Daoy (cell line): ENCODE measurements at regions not wholly inside any gene's neighbourhood (a gene's known extent, or its start where the extent isn't known, plus 50 kb on each side); places are given as distances from the start of the nearest gene placed in this dataset.
"Not testable (repeated sequence)": the region's sequence is repeated elsewhere in the genome, so short reads cannot be mapped to it uniquely, and the experiment has no call there.

Experiments used
- DNase-seq: peaks from one replicate; pipeline ENCODE4 v3.0.0-alpha.2; 2015; ENCODE audit warnings: low read depth

DNA sequence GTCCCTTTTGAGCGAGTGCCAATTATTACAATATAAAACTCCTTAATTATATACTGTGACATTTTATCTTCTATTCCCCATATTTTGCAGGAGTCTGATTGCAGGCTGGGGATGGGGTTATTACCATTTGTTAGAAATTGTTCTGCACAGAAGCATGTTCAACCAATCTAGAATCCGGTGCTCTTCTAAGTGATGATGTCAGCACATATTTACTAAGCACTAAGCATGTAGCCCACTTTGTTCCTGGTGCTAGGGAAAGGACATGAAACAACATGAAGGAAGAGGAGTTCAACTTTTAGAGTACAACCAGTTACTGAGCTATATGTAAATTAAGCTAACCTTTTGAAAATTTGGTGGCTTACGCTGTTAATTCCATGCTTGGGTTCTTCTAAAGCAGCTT, 52.8 kb upstream of the IL1RAPL2 start:
- no peak for DNase-seq

DNA sequence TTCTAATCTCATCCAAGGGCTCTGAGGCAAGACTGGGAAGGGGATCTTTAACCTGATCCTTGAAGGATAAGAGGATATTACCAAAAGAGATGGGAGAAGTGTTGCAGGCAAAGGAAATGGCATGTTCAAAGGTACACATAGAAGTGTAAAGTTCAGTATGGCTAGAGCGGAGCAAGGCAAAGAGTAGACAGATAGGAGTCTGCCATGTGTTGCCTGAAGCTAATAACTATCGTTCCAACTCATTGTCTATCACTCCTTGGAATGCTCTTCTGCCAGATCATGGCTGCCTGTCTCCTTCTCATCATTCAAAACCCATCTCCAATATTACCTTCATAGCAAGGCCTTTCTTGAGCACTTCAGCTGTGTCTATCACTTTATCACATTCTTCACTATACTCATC, 55.2 kb upstream of the IL1RAPL2 start:
- DNase-seq = no peak

DNA sequence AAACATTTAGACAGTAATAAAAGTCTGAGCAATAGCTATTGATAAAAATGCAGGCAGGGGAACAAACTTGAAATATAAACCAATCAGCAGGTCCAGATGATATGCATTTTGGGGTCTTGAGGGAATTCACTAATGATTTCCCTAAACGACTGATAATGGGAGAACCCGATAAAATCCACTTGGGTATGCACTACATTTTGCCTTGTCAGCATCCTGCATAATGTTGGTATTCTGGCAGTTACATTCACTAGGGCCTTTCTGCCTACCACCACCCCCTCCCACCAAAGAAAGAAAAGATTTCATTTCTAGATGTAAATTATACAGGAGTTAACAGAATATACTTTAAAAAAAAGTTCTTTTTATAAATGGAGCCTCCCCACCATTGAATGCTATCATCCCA, 63.5 kb upstream of the IL1RAPL2 start:
- DNase-seq = no peak

DNA sequence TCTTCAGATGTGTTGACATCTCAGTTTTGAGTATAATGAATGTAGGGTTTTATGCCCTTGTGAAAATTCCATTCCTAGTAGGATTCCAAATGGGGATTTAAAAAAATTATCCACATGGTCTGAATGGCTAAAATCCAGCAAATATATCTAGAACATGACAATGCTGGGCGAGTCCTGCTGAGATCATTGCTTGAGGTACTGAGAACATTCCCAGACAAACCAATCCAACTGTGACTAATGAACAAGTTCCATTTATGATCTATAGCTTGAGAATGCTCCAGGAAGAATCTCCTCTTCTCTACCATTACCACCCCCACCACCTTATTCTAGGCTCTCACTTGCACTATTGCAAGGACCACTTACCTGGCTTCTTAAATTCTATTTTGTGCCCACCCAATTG, 77.2 kb upstream of the IL1RAPL2 start:
- DNase-seq = no peak

DNA sequence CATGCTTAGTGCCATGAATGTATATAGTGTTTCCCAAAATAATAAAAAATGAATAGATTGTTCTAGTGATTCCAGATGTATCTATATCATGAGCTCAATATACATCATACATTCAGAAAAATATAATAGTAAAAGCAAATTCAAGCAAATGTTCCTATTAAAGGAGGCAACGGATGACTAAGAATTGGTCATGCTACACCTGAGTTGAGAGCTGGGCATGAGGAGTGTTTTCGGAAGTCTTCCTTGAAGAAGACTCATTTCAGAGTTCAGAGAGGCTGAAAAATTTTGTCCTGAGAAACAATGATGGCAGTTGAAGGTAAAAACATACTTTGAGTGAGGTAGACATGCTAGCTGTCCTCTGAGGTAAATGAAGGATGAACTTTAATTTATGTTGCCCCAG, 79.3 kb upstream of the IL1RAPL2 start:
- no peak for DNase-seq

DNA sequence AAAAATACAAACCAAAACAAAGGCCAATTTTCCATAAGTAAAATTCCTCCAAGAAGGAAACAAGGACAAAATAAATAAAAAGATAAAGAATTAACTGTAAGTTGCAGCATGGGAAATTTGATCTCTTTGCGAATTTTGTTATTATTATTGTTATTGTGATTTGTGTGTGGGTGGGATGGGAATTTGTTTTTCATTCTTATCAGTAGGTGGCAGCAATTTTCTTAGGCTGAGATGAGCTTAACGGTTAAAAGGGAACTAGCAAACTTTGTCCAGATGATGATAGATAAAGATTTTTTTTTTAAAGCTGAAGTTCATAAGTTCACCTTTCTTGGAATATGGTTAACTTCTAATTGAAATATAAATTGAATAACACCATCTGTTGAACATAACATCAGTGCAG, 83.2 kb upstream of the IL1RAPL2 start:
- DNase-seq = no peak

DNA sequence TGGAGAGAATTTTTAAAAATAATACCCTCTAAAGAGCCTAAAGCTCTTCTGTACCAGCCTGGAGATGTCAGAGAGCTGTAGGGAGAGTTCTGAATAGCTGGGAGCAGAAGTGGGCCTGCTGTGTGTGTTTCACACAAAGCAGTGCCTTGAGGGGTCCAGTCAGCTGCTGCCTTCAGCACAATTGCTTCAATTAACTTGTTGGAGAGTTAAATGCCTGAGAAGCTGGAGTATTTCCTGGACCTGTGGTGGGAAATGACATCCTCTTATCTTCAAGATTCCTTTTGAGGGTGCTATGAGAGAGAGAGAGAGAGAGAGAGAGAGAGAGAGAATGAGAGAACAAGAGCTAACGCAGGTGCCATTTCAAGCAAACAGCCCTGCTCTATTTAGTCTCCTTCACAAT, 96.2 kb upstream of the IL1RAPL2 start:
- DNase-seq = no peak

DNA sequence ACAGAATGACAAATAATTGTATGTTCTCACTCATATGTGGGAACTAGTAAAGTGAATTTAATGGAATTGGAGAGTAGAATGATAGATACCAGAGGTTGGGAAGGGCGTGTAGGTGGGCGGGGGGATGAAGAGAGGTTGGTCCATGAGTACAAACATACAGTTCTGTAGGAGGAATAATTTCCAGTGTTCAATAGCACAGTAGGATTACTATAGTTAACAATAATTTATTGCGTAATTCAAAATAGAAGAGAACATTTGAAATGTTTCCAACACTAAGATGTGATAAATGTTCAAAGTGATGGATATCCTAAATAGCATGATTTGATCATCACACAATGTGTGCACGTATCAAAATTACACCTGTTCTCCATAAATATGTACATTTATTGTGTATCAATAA, 106.2 kb upstream of the IL1RAPL2 start:
- no peak for DNase-seq

DNA sequence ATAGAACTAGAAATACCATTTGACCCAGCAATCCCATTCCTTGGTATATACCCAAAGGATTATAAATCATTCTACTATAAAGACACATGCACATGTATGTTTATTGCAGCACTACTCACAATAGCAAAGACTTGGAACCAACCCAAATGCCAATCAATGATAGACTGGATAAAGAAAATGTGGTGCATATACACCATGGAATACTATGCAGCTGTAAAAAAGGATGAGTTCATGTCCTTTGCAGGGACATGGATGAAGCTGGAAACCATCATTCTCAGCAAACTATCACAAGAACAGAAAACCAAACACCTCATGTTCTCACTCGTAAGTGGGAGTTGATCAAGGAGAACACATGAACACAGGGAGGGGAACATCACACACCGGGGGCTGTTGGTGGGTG, 108.9 kb upstream of the IL1RAPL2 start:
- not testable (repeated sequence) for DNase-seq

DNA sequence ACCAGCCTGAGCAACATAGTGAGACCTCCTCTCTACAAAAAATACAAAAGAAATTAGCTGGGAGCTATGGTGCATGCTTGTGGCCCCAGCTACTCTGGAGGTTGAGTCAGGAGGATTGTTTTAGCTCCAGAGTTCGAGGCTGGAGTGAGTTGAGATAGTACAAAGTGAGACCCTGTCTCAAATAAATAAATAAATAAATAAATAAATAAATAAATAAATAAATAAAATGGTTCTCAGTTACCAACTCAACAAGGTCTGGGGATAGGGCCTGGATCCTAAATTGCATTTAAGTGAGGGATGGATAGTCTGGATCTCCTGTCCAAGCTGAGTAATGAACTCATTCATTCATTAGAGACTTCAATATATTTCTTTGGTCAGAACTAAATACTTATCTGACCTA, 115.7 kb upstream of the IL1RAPL2 start:
- no peak for DNase-seq

DNA sequence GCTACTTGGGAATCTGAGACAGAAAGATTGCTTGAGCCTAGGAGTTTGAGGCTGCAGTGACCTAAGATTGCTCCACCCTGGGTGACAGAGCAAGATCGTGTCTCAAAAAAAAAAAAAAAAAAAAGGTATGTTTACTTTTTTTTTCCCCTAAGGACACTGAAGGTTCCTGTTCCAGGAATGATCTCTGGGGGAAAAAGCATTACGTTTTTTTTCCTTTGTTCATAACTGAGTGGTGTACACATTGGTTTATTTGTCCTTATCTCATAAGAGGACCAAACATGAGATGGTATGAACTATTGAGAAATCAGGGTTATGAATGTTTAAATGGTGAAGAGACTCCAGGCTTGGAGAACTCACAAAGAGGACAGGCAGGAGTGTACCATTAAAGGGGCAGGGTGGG, 120.4 kb upstream of the IL1RAPL2 start:
- DNase-seq = no peak

DNA sequence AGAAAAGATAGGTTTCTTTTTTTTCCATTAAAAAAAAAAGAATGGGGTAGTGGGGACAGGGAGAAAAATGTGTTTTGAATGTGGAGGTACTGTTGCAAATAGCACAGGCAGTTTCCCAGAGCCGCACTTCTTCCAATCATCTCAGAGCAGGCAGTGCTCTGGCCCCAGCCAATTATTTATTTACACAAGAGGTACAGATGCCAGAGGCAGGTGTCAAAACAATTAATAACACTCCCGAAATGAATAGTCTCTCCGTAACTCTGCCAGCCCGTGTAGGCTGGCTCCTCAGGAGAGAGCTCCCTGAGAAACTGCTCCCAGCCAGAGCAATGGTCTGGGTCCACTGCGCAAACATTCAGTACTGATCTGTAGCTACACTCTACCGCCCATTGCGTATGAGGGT, 130.8 kb upstream of the IL1RAPL2 start:
- DNase-seq = no peak

DNA sequence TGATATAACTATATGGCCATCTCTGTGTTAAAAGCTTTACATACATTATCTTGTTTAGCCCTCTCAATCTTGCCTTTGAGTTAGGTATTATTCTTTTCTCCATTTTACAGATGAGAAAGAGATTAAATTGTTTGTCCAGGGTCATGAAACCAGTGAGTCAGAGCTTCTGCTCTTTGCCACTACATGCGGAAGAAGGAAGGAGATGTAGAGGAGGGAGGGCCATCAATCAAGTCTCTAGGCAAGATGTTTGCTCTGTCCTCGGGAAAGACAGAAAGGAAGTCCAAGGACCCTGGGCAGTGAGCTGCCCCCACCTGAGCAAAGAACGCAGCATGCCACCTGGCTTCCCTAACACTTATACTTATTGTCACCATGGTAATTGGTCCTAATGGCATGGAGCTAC, 133.7 kb upstream of the IL1RAPL2 start:
- peak; percentile 9 for DNase-seq

DNA sequence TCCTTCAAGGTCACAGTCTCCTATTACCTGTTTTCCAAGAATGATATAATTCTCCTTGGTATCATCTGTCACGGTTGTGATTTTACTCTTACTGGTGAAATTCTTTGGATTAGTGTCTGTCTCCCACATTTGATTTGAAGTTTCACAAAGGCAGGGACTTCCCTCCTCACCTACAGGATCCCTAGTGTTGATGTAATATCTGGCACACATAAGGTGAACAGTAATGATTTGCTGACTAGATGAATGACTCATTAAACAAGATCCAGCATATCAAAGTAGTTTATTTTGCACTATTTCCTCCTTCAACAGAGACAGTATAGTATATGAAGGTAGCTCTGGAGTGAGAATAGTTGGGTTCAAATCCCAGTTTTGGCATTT, 135.3 kb upstream of the IL1RAPL2 start:
- no peak for DNase-seq

DNA sequence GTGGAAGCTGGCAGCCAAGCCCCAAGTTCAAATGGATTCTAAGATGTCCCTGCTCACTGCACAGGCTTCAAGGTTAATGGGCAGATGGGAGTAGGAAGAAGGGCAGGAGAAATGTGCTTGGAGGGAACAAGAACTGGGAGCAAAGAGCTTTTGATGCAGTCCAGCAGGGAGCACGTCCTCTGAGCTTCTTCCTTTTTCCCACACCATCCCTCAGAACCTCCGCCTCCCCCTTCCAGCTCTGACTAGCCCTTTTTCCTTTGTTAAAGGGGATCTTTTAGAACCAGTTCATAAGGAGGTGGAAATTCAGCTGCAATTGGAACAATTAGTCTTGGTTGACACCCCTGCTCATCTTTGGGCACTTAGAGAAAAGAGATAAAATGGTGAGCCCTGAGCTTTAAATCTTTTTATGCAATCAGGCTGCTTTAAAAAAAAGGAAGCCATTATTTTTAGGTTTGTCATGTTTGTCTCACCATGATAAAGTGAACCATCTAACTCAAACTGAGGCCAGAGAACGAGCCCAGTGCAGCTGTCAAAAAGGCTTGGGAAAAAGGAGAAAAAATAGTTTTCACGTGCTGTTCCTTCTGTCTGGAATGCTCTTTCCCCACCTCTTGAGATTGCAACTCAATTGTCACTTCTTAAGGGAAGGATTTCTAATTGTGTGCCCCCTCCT, 135.8 kb upstream of the IL1RAPL2 start:
- no peak for DNase-seq

DNA sequence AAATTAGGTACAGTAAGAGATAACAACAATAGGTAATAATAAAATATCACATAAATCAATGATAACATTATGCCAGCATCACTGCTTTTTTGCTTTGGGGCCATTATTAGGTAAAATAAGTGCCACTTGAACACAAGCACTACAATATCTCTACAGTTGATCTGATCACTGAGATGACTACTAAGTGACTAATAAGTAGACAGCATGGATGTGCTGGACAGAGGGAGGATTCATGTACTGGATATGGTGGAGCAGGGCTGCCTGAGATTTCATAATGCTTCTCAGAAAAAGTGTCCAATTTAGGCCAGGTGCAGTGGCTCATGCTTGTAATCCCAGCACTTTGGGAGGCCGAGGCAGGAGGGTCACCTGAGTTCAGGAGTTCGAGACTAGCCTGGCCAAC, 137.8 kb upstream of the IL1RAPL2 start:
- DNase-seq = no peak

DNA sequence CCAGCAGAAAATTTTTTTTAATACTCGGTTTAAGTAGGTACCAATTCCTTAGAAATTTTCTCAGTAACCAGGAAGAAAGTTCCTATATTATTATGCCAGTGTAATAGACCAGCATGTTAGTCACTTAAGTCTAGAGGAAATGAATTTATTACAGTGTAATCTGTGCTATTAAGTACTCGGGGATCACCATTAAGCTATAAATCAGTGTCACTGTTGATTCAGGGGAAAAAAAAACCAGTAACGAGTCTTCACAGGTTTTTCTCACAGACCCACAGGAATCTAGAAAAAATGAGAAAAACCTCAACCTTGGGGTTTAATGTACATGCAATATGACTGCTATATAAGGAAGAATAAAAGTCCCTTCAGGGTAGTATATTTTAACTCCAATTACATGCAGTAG, 138.3 kb upstream of the IL1RAPL2 start:
- DNase-seq = no peak

DNA sequence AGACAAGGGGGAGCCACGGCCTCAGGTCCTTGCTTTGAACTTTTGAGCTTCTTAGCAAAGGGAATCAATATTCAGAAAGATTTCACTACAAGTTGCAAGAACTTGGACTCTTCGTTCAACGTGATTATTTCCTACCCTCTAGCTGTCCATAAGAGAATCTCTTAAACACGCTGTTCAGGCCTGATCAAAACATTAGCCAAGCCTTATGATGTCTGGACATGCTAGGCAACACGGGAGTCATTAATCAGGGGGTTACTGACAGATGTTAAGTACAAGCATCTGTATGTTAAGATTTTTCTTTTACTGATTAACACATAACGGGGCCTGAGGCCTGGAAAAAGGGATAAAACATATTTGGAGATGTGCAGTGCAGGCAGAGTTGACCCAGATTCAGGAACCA, 138.9 kb upstream of the IL1RAPL2 start:
- no peak for DNase-seq

DNA sequence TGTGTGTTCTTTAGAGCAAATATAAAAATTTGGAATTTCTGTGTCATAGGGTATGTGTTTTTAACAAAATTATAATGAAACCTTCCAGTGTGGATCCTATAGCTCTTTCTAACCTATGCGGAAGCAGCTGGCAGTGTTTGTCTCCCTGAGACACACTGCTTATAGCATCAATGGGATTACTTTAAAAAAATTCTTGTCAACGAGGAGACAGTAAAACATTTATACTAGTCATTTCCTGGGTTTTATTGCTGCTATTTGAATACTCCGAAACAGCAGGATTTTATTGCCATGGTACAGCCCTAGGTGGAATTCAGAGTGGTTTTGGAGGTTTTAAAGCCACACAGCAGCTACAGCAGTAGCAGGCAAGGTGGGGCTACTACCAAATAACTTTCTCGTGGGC, 145.1 kb upstream of the IL1RAPL2 start:
- DNase-seq = no peak

DNA sequence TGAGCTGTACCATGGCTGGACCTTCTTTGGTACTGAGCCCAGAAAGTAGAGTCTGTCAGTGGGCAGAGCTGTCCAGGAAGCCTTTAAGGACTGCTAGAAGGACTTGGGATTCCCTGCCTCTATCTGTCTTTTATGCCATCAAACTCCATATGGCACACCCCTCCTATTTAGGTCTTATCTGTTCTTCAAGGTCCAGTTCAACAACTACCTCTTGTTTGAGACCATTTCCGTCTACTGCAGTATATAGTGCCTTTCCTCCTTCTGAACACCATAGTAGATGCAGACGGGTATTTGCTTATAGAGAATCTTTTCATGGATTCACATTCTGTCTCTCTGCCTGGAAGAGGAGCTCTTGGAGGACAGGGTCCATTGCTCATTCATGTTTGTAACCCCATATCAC, 146.1 kb upstream of the IL1RAPL2 start:
- DNase-seq = no peak

DNA sequence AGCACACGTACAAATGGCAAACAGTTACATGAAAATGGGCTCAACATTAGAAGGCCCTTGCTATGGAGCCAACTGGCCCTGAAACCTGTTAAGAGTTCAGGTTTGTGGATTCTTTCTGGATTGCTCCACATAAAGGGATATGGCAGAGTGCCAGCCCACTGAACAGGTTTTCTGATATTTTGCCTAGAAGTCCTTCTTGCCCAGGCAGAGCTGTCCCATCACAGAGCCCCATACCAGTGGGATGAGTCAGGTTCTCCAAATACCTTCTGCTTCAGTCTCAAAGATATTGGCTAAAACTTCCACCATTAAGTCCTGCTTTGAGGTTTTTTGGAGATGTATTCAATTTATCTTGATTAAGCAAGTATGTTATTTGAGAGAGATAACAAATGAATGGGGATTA, 146.8 kb upstream of the IL1RAPL2 start:
- DNase-seq = peak; percentile 34

DNA sequence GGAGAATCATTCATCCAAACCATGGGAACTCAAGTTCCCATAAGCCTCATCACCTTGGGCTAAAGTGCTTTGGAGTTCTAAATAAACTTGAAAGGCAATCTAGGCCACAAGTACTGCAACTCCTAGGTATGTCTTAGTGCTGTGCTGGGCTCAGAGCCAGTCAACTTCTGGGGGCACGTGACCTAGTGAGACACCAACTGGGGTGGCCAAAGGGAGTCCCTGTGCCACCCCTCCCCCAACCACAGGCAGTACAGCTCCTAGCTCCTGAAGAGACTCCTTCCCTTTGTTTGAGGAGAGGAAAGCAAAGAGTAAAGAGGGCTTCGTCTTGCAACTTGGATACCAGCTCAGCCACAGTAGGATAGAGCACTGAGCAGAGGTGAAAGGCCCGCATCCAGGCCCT, 154.2 kb upstream of the IL1RAPL2 start:
- no peak for DNase-seq

DNA sequence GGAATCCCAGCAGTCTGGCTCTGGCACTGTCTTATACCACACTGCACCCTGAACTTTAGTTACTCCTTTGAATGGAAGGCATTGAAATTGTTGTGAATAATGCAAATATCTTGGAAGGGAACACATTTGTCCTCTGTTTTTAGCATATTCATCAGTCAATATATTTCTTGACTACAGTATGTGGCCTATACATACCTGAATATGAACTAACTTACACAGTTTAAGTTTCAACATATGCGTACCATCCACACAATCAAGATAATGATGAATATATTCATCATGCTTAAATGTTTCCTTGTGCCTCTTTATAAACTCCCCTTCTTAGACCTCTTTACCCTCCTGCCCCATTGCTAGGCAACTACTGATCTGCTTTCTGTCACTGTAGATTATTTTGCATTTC, 145.7 kb upstream of the ESX1 start:
- DNase-seq = no peak

DNA sequence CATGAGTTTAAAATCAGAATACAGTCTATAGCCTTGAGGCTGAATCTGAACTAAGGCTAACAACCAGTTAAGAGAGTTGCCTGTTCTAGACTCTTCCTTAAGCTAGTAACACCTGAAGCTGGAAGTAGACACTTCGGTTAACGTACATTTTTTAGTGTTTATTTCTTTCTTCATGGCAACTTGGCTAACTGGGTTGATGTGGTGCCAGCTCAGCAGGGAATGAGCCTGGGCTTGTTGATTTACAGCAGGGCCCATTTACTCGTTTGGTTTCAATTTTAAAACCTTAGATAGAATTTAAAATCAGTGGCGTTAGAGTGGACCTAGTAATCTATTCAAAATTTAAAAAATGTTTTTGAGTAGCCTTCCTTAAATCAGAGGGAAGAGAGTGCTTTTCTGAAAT, 137.6 kb upstream of the ESX1 start:
- DNase-seq = no peak

DNA sequence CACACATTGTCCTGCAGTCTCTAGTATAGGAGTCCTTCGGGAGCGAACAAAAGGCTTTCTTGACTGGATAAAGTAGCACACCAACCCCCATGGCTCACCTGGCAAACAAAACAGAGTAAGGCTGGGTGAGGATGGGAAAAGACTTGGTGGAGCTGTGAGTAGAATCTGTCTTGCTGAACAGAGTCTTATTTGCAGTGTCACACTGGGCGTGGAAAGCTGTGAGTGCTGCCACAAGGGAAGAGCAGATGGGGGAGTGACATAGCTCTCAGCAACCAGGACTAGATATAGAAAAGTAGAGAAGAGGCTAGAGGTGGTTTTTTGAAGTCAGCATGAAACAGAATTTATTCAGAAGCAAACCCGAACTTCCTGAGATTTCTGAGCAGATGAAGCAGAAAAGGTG, 137.2 kb upstream of the ESX1 start:
- no peak for DNase-seq
